ENCODE measurements at regions not wholly inside any gene's neighbourhood (a gene's known extent, or its start where the extent isn't known, plus 50 kb on each side); places are given as distances from the start of the nearest gene placed in this dataset.
"Not testable (repeated sequence)": the region's sequence is repeated elsewhere in the genome, so short reads cannot be mapped to it uniquely, and the experiment has no call there.

GRCh38 chr2:203585516-203585915 lies 50.4 kb upstream of the RAPH1 start:
- no peak for DNase-seq (ENCODE audit: low read depth)

GRCh38 chr2:203586206-203586605 lies 51.1 kb upstream of the RAPH1 start:
- DNase-seq (ENCODE audit: low read depth): peak; percentile 30

GRCh38 chr2:203586696-203587095 lies 51.6 kb upstream of the RAPH1 start:
- peak; percentile 71 for DNase-seq (ENCODE audit: low read depth)

GRCh38 chr2:203590496-203590895 lies 55.4 kb upstream of the RAPH1 start:
- DNase-seq (ENCODE audit: low read depth): no peak

- no peak for DNase-seq (ENCODE audit: low read depth)
Measured at GRCh38 chr2:203591642-203592041, 56.5 kb upstream of the RAPH1 start.

GRCh38 chr2:203592470-203592869 lies 57.4 kb upstream of the RAPH1 start:
- no peak for DNase-seq (ENCODE audit: low read depth)

GRCh38 chr2:203594541-203594940 lies 59.4 kb upstream of the RAPH1 start:
- DNase-seq (ENCODE audit: low read depth): peak; percentile 54

GRCh38 chr2:203596183-203596582 lies 61.1 kb upstream of the RAPH1 start:
- DNase-seq (ENCODE audit: low read depth): peak; percentile 34

- DNase-seq (ENCODE audit: low read depth): no peak
Measured at GRCh38 chr2:203599509-203599908, 64.4 kb upstream of the RAPH1 start.

- no peak for DNase-seq (ENCODE audit: low read depth)
Measured at GRCh38 chr2:203600286-203600685, 65.2 kb upstream of the RAPH1 start.

GRCh38 chr2:203603456-203604389 lies 68.6 kb upstream of the RAPH1 start:
- no peak for DNase-seq (ENCODE audit: low read depth)

- DNase-seq (ENCODE audit: low read depth): no peak
Measured at GRCh38 chr2:203605302-203605701, 70.2 kb upstream of the RAPH1 start.

- DNase-seq (ENCODE audit: low read depth): no peak
Measured at GRCh38 chr2:203606051-203606450, 71.0 kb upstream of the RAPH1 start.

- no peak for DNase-seq (ENCODE audit: low read depth)
Measured at GRCh38 chr2:203610558-203610957, 75.5 kb upstream of the RAPH1 start.

GRCh38 chr2:203612246-203612645 lies 77.1 kb upstream of the RAPH1 start:
- DNase-seq (ENCODE audit: low read depth): no peak

GRCh38 chr2:203619267-203619878 lies 84.3 kb upstream of the RAPH1 start:
- DNase-seq (ENCODE audit: low read depth): no peak

- peak; percentile 17 for DNase-seq (ENCODE audit: low read depth)
Measured at GRCh38 chr2:203621981-203622515, 84.4 kb upstream of the CD28 start.

- DNase-seq (ENCODE audit: low read depth): peak; percentile 91
Measured at GRCh38 chr2:203623096-203623495, 83.3 kb upstream of the CD28 start.

- peak; percentile 76 for DNase-seq (ENCODE audit: low read depth)
Measured at GRCh38 chr2:203623661-203624060, 82.8 kb upstream of the CD28 start.

GRCh38 chr2:203625701-203626100 lies 80.7 kb upstream of the CD28 start:
- no peak for DNase-seq (ENCODE audit: low read depth)

GRCh38 chr2:203626247-203626646 lies 80.2 kb upstream of the CD28 start:
- not testable (repeated sequence) for DNase-seq (ENCODE audit: low read depth)

- DNase-seq (ENCODE audit: low read depth): peak; percentile 17
Measured at GRCh38 chr2:203626952-203627681, 79.3 kb upstream of the CD28 start.

All from M059J (cell line).